ENCODE measurements at regions not wholly inside any gene's neighbourhood (a gene's known extent, or its start where the extent isn't known, plus 50 kb on each side); places are given as distances from the start of the nearest gene placed in this dataset.
"Not testable (repeated sequence)": the region's sequence is repeated elsewhere in the genome, so short reads cannot be mapped to it uniquely, and the experiment has no call there.

DNA sequence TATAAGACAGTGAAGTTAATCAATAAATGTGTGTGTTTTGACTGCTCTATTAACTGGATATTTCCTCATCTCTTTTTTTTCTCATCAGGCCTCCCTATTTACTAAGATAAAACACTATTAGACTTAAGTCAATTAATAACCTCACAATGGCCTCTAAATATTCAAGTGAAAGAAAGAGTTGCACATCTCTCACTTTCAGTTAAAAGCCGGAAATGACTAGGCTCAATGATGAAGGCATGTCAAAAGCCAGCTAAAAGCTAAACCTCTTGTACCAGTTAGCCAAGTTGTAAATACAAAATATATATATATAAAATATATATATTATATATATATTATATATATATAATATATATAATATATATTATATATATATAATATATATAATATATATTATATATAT lies 127.0 kb upstream of the MEOX2 start:
- DNase-seq (ENCODE audit: low spot score): no peak

DNA sequence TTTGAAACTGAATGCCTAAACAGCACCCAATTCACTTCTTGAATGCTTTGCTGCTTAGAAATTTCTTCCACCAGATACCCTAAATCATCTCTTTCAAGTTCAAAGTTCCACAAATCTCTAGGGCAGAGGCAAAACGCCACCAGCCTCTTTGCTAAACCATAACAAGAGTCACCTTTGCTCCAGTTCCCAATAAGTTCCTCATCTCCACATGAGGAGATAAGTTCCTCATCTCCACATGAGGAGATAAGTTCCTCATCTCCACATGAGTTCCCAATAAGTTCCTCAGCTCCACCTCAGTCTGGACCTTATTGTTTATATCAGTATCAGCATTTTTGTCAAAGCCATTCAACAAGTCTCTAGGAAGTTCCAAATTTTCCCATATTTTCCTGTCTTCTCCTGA lies 123.9 kb upstream of the MEOX2 start:
- not testable (repeated sequence) for DNase-seq (ENCODE audit: low spot score)

DNA sequence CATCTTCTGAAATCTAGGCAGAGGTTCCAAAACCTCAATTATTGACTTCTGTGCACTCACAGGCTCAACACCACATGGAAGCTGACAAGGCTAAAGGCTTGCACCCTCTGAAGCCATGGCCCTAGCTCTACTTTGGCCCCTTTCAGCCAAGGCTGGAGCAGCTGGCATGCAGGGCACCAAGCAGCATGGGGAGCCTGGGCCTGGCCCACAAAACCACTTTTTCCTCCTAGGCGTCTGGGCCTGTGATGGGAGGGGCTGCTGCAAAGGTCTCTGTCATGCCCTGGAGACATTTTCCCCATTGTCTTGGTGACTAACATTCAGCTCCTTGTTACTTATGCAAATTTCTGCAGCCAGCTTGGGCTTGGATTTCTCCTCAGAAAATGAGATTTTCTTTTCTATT lies 123.5 kb upstream of the MEOX2 start:
- DNase-seq (ENCODE audit: low spot score): not testable (repeated sequence)

DNA sequence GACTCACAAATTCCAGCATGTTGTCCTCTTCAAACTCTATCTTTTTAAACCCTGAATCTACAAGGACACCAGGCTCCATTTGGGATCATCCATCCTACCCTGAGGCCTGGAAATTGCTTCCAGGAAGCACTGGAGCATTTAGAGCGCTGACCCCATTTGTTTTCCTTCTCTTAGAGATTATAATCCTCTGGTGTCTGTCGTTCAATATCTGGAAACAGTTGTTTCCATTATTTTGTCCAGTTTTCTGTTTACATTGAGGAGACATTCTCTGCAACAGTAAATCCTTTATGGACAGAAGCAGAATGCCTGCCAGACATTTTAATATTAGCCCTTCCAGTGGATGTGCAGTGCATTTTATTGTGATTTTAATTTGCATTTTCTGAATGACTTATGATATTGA lies 119.4 kb upstream of the MEOX2 start:
- DNase-seq (ENCODE audit: low spot score): no peak

DNA sequence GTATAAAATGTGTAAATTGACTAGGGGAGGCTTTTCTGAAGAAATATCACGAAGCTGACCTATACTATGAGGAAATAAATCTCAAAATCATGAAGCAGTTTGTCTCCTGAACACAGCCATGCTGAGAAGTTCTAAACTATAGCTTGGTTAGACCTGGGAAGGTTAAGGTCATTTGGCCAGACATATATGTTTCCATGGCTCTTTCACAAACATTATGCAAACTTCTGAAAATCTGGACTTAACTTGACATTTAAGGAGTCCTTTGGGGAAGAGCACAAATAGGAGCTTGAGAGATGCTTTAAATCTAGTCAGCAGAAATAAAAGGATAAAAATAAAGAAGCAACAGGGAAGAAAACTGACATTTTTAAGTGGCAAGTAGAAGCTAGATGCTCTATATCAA lies 115.9 kb upstream of the MEOX2 start:
- DNase-seq (ENCODE audit: low spot score): no peak

DNA sequence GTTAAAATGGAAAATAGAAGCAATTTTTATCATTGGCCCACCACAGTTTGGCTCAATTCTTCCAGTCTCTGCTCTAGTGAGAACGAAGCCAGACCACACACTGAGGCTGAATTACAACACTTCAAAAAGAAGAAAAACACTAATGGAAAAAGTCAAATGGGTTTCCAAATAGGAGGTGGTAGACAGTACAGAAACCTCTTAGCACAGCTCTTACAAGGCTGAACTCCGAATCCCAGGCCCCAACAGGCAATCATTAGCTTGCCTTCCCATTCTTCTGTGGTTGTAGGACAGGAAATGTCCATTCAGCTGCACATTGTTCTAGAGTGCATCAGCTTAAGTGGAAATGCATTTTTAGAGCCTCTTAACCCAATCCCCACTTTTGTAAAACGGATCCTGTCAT lies 115.1 kb upstream of the MEOX2 start:
- no peak for DNase-seq (ENCODE audit: low spot score)

DNA sequence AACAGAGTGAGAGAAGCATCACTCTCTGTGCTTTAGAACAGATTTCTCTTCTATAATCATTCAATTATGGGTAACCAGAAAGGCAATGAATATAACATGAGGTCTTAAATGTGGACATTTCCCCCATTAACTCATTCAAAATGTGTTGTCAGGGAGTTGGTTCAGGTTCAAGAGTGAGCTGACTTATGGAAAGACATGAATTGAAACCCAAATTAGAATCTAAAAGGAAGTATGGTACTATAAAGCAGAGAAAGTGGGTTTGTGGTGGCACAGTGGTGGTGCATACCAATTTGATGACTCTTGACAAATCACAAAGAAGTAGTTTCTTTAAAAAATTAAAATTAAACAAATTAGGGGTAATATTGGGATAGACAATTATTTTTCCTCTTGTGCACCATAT lies 114.6 kb upstream of the MEOX2 start:
- no peak for DNase-seq (ENCODE audit: low spot score)

DNA sequence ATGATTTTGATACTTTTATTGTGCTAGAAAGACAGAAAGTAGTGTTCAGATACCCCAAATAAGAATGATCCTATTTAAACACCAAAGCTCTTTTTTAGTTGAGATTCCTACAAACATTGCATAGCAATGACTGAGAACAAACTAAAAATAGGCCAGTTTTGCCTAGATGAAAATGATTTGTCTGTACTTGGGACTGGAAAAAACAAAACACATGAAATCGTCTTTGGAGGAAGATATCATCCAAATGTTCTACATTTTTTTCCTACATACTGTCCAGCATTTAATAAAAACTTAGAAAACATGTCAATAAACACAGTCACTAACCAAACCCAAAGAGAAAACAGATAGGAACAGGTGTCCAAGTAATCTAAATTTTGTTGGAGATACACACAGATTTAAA lies 111.6 kb upstream of the MEOX2 start:
- no peak for DNase-seq (ENCODE audit: low spot score)

DNA sequence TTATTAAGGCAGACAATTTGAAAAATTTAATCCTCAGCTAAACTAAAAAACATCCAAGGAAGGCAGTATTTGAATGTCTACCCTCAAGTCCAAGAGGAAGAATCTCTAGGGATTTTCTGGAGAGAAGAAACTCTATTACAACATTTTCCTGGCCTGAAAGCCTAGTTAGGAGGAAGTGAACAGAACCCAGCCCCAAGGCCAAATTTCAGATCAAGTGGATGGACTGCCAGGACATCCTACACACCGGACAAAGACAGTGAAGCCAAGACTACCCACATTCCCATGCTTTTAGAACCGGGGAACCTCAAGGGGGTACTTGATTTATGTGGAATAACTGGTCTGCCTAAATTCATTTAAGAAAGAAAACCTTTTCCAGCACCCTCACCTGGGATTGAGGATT lies 108.9 kb upstream of the MEOX2 start:
- no peak for DNase-seq (ENCODE audit: low spot score)

DNA sequence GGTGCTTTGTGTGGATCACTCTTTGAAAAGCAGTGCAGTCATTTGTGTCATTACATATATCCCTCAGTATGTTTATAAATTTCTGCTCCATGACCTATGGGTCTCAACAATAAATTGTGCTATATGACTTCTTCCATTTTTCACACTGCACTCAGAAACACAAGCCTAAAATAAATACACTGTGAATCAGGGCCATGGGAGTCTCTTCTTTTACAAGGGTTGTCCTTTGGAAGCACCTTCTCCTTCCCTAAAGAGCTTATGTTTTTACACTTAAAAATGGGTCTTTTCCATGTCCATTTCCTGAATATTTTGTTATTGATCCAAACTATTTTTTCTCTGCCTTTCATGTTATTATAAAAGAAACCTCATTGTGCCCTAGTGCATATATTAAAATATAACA lies 108.3 kb upstream of the MEOX2 start:
- DNase-seq (ENCODE audit: low spot score): no peak

DNA sequence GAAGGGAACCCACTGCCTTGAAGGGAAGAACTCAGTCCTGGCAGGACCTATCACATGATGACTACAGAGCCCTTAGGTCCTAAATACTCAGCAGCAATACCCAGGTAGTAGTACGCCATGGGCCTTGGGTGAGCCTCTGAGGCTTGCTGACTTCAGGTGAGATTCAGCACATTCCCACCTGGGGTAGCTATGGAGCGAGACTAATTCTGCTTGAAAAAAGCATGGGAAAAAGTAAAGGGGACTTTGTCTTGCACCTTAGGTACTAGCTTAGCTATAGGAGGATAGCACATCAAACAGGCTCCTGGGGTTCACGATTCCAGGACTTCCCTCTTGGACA lies 98.2 kb upstream of the MEOX2 start:
- no peak for DNase-seq (ENCODE audit: low spot score)

DNA sequence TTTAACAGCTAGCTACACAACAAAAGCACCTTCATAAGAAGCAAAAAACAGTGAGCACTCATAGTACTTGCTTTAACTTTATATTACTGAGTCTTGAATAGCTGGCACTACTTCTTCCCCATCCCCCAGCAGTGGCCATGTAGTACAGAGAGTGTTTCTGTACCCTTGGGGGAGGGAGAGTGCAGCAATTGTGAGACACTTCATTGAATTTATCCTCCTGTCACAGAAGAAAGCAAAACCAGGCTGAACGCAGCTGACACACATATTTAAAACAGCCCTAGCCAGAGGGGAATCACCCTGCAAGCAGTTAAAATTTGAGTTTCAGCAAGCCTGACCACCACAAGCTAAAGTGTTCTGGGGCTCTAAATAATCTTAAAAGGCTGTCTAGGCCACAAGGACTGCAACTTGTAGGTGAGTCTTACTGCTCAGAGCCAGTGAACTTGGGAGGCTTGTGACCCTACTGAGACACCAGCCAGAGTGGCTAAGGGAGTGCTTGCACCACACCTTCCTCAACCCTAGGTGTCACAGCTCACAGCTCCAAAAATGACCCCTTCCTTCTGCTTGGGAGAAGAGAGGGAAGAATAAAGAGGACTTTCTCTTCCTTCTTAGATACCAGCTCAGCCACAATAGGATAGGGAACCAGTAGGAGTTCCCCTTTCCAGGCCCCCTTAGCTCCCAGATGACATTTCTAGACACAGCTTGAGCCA lies 97.7 kb upstream of the MEOX2 start:
- DNase-seq (ENCODE audit: low spot score): peak; percentile 50

DNA sequence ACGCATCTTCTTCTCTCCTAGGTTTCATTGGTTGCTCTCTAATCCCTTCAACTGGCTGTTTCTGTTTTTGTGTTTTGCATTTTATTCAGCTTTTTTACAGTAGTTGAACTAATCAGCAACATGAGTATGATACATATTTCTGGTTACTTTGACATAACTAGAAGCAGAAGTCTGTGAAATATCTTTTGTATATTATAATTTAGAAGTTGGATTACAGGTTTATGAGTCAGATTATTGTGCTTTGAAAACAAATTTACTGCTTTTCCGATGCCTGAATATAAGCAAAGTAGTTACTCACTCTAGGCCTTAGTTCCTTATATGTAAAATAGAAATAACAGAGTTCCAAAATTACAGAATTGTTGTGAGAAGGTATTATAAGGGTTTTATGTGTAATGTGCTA lies 96.2 kb upstream of the MEOX2 start:
- DNase-seq (ENCODE audit: low spot score): no peak

DNA sequence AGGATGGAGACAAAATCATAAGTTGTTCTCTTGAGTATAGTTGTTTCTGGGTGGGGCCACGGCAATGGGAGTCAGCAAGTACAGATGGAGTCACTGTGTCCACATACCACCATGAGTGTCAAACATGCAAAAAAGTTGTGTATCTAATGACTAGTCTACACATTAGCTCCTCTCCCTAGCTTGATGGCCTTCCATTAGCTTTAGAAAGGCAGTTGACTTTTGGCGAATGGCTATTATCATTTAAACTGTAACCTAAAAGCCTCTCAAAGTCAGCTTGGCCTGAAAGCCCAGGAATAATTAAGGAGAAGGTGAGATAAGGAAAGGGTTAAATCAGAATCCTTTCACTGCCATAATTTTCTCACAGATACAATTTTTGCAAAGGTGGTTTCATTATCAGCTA lies 95.5 kb upstream of the MEOX2 start:
- DNase-seq (ENCODE audit: low spot score): no peak

DNA sequence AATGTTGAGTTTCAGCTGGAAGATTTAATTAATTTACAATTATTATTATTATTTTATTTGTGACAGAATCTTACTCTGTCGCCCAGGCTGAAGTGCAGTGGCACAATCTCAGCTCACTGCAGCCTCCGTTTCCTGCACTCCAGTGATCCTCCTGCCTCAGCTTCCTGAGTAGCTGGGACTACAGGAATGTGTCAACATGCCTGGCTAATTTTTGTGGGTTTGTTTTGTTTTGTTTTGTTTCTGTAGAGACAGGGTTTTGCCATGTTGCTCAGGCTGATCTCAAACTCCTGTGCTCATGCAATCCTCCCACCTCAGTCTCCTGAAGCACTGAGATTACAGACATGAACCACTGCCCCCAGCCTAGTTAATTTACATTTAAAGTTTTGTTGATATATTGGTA lies 93.8 kb upstream of the MEOX2 start:
- DNase-seq (ENCODE audit: low spot score): no peak

DNA sequence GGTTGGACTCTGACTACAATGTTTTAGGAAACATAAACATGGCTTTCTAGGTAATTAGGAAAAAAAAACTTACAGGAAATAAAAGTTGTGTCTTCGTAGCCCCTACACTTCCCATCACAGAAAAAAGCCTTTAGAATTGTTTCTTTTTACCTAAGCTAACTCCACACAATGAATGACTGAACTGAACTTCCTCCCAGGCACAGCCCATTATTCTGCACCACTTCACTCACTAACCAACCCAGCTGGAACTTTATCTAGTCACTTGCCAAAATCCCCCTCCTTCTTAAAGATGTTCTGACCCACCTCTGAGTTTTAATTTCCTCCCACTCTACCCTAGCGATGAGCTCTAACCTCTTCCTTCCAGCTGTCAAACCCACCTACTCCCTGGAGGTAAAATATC lies 91.7 kb upstream of the MEOX2 start:
- no peak for DNase-seq (ENCODE audit: low spot score)

DNA sequence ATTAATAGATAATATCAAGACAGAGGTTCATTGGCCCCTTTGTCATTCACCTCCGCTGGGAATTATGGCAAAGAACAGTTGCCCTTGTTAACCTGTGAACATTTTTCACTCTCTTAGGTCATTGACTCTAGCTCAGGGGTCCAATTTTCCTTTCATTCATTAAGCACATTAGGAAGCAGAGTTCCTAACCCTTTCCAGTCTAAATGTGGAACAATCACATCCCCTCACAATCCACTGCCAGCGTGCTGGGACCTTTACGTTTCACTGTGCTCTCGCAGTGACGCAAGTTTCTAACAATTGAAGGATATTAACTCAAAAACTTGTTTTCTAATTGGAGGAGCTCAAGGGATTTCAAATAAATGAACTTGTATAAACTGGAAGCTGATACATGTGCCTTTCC lies 79.3 kb upstream of the MEOX2 start:
- DNase-seq (ENCODE audit: low spot score): no peak

DNA sequence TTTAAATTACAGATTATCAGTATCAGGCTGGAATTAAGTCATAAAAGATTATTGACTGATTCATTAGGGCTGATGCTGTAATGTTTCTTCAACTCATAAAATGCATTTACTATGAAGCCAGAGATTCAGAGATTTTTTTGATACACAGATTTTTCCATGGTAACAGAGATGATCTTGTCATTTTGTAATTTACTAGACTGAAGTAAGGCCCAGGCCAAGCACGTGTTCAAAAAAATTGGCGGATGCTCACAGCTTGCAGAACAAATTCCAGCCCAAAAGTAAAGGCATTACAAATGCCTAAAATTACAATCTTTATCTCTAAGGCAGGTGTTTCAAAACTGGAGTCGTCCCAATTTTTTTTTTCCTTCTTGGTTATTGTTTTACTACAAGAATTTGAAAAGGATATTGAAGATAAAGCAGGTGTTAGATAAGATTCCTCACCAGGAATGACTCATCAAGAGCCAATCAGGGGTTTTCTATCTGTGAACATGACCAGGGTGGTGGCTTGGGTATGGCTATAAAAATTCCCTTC lies 78.4 kb upstream of the MEOX2 start:
- no peak for DNase-seq (ENCODE audit: low spot score)

DNA sequence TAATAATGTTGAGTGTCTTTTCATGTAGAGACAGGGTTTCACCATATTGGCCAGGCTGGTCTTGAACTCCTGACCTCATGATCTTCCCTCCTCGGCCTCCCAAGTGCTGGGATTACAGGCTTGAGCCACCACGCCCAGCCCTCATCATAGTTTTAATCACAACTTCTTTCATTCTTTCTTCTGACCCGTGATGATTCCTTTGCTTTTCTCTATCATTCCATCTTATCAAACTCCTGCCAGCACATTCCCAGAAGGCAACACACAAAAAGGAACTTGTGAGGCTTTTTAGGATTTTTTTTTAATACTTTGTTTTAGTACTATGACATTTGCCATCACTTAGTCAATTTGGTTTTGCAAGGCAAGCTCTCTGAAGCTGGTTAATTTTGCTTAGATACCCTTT lies 77.5 kb upstream of the MEOX2 start:
- no peak for DNase-seq (ENCODE audit: low spot score)

DNA sequence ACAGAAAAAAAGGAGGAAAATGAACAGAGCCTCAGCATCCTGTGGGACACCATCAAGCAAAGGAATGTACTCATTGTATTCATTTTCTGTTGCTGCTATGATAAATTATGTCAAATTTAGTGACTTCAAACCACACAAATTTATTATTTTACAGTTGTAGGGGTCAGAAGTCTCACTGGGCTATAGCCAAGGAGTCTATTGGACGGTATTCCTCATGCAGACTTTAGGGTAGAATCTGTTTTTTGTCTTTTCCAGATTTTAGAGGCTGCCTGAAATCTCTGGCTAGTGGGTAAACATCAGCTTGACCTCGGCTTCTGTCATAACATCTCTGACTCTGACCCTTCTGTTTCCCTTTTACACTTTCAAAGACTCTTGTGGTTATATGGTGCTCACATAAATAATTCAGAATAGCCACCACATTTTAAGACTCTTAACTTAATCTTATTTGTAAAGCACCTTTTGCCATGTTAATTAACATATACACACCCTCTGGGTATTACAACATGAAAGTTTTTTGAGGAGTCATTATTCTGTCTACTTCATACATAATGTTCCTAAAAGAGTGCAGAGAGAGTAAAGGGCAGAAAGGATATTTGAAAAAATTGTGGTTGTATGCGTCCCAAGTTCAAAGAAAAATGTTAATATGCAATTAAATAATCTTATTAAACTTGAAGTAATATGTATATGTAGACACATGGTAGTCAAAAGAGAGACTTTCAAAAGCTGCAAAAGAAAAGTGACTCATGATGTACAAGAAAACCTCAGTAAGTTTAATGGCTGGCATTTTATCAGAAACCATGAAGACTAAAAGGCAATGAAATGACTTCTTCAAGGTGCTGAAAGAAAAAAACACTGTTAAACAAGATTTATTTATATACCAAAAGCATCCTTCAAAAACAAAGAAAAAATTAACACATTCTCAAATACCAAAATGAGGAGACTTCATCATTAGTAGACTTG lies 70.8 kb upstream of the MEOX2 start:
- no peak for DNase-seq (ENCODE audit: low spot score)

DNA sequence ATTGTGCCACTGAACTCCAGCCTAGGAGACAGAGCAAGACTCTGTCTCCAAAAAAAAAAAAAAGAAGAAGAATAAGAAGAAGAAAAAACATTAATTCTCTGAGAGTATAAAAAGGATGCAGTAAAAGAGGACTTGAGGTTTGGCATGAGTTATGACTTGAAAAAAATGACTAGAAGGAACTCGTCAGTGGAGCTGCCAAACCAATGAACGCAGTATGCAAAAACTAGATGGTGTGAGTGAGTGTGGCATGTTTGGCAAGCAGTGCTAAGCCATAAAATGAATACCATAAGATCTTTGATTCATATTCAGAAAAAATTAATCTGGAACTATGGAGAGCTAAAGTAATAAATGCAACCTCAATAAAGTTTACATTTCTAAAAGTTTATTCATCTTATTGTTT lies 68.6 kb upstream of the MEOX2 start:
- no peak for DNase-seq (ENCODE audit: low spot score)

DNA sequence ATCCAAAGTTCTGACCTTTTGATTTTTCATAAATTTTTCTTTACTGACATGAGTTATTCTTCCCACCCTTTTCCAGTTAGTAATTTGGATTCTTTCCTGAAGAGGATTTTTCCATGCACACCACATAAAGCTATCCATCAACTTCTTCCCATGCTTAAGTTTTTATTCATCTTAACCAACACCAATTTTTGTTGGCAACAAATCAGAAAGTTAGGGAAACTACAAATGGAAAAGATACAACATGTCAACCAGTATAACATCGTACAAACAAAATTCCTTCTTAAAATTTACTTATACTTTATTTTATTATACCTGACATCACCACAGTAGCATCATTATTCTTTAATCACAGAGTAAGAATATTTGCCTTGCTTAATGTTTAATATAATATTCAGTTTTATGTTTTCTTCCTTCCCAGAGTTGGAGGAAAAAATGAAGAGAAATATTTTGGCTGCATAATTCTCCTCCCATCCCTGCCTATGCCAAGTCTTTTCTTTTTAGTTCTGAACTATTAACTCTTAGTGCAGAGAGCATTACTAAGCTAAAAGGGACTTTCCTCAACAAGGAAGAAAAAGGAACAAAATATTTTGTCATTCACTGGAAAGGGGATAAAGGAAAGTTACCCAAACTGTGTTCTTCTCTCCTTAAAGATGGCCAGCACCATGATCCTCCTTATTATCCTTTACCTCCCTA lies 67.5 kb upstream of the MEOX2 start:
- no peak for DNase-seq (ENCODE audit: low spot score)

DNA sequence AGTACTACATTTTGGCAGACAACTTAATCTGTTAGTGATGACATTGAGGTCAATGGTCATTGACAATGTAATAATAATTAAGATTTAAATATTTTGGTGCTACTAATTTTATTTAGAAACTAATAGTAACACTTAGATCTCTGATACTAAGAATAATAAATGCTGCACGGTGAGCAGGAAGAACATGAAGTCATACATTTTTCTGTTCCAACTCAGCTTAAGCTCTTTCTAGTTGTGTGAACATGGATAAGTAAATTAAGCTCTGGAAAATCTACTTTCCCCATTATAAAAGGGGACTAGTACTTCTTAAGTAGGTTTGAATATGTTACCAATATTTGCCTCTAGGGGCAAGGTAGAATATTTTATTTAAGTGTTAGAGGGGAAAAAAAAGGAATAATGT lies 65.9 kb upstream of the MEOX2 start:
- no peak for DNase-seq (ENCODE audit: low spot score)

Data from COLO829 (cell line).